SK-MEL-5 (cell line): ENCODE measurements at regions not wholly inside any gene's neighbourhood (a gene's known extent, or its start where the extent isn't known, plus 50 kb on each side); places are given as distances from the start of the nearest gene placed in this dataset.
"Not testable (repeated sequence)": the region's sequence is repeated elsewhere in the genome, so short reads cannot be mapped to it uniquely, and the experiment has no call there.

ENCODE experiments used
- DNase-seq: peaks from one replicate; pipeline ENCODE4 v3.0.0-alpha.2; 2016; ENCODE audit warnings: low read depth, low spot score
- in situ Hi-C: cut with HindIII; loops from 2 replicates; pipeline ENCODE4 v1.10.0; 2016; ENCODE audit warnings: low sequenced_read_pairs, high pct_unique_total_duplicates, low pct_unique_long_range_greater_than_20kb

- DNase-seq = no peak
- in situ Hi-C loops = no loop called here
Measured at GRCh38 chr11:121863126-121863525, 252.9 kb downstream of the BLID start.

- DNase-seq, in situ Hi-C loops: not testable (repeated sequence)
Measured at GRCh38 chr11:121855138-121855537, 260.9 kb downstream of the BLID start.

DNA sequence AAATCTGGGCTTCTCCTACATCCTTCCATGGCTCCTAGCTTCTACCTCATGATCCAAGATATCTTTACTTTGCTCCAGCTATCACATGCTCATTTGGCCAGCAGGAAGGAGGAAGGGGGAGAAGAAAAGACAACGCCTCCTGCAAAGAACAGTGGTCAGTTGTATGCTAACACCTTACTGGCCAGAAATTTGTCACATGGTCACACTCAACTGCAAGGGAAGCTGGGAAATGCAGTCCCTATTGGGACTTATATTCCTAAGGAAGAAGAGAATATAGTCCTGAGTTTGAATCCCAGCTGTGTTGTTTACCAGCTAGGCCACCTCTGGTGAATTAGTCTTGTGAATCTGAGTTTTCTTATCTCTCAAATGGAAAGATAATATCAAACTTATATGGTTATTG lies 272.0 kb downstream of the BLID start:
- in situ Hi-C loops = no loop called here
- DNase-seq = peak; percentile 13

DNA sequence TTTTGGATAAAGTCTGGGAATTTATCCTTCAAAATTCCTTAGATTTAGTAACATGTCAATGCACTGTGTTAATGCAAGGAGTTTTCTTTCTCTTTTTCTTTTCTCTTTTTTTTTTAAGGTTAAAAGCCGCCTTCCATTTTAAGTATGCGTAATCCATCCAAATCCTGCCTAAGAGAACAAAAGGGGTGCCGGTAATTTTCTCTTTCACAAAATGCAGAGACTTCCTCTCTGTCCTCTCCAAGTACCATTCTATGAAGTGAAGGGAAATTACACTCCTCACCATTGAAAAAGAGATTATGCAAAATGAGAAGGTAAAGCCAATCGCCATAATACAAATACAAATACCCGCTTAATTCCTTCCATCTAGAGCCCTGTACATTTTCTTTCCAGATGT lies 273.8 kb downstream of the BLID start:
- no peak for DNase-seq
- in situ Hi-C loops = no loop called here

- in situ Hi-C loops = no loop called here
- DNase-seq = peak; percentile 46
Measured at GRCh38 chr11:121841487-121842191, 274.4 kb downstream of the BLID start.

DNA sequence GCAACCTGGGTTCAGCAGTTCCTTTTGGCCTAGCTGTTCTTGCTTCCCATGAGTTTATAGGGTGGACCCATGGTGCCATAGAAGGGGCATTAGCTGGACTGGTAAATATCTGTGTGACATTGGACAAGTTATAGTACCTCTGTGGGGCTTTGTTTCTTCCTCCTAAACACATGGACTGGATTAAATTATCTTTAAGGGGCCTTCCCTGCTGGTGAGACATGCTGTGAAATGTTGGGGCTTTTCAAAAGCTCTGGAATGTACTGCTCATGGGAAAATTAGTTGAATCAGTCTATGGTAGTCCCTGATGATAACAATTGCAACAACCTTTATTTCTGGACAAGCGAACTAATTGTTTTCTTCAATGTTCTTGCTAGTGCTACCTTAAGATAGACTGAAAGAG lies 276.2 kb downstream of the BLID start:
- no peak for DNase-seq
- in situ Hi-C loops = no loop called here

- in situ Hi-C loops = no loop called here
- DNase-seq = no peak
Measured at GRCh38 chr11:121838571-121838970, 277.4 kb downstream of the BLID start.

GRCh38 chr11:121833970-121834369 lies 282.0 kb downstream of the BLID start:
- DNase-seq = no peak
- in situ Hi-C loops = no loop called here

- peak; percentile 20 for DNase-seq
- in situ Hi-C loops = no loop called here
Measured at GRCh38 chr11:121829159-121829643, 286.8 kb downstream of the BLID start.

- in situ Hi-C loops = no loop called here
- no peak for DNase-seq
Measured at GRCh38 chr11:121814962-121815361, 301.1 kb downstream of the BLID start.

DNA sequence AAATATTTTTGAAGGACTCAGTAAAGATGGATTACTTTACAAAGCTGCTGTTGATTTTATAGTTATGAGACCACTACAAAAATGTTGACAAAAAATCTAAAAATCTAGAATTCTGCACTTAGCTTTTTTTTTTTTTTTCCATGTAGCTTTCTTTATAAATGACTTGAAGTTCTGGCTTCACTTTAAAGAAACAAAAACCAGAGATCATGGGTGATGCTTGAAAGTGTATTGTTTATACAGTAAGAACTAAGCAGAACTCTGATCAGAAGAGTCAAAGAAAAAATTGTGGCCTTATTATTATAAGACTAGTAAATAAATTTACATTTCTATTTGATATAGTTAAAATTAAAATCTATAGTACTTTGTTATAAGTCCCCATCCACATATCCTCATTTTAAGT lies 301.7 kb downstream of the BLID start:
- no peak for DNase-seq
- in situ Hi-C loops = no loop called here

GRCh38 chr11:121810291-121810690 lies 305.7 kb downstream of the BLID start:
- DNase-seq = no peak
- in situ Hi-C loops = no loop called here

- no peak for DNase-seq
- in situ Hi-C loops = no loop called here
Measured at GRCh38 chr11:121808096-121808495, 307.9 kb downstream of the BLID start.

GRCh38 chr11:121807051-121807450 lies 309.0 kb downstream of the BLID start:
- in situ Hi-C loops = no loop called here
- DNase-seq = no peak

DNA sequence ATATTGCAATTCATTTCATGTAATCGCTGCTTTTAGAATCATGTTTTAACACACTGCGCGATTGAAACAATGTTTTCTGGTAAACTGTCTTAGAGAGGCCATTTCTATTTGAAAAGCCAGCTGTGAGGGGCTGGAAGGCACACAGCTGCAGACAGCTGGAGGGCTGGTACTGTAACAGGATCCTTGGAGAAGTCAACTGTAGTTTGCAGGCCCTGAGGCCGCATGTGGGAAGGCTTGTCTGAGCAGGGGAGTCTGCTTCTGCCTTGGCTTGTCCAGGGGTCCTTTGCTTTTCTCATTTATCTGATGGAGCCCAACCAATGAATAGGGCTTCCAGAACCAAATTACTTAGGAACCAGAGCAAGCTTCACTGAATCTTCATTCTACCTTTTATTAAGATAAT lies 313.5 kb downstream of the BLID start:
- DNase-seq = no peak
- in situ Hi-C loops = no loop called here

DNA sequence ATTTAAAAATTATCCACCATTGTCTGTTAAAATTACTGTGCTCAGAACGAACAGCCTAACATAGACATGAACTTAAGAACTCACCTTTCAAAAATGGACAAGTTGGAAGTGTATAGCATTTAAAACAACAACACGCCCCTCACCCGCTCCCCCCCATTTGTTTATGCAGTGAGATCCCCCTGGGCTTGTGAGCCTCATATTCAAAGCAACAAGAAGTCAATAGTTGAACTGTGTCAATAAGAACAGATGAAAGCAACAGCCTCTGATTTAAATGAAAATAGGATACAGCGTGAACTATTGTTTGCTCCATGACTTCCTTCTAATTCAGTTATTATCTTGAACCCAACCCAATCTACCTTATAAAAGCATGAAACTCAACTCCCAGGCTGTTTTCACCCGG lies 314.2 kb downstream of the BLID start:
- in situ Hi-C loops = no loop called here
- no peak for DNase-seq

- in situ Hi-C loops = no loop called here
- no peak for DNase-seq
Measured at GRCh38 chr11:121801394-121801748, 314.6 kb downstream of the BLID start.

DNA sequence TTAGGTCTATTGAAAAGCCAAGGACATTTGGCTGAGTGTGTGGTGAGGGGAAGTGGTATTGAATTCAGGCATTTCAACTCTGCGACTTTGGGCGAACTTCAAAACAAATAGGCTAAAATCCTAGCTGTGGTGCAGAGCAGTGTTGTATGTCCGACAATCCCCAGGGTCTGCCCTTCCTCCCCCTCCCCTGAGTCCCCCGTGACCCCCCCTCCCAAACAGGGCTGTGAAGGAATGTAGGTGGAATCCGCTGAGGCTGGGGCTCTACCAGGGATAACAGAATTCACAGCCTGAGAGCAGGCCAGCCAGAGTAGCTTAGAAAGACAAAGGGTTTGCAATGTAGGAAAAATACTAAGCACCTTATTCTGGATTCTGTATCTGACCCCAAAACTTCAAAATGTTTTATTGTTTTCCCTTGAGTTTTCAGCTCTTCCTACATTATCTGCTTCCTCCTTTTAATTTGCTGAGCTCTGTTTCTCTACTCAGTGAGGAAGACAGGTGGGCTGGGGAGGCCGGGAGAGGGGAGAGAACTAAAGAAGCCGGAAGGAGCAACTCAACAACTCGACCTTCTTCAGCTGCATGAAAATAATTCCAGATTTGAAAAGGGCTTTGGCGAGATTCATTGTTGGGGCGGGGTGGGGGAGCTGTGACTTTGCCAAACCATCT lies 315.2 kb downstream of the BLID start:
- in situ Hi-C loops = no loop called here
- DNase-seq = no peak

DNA sequence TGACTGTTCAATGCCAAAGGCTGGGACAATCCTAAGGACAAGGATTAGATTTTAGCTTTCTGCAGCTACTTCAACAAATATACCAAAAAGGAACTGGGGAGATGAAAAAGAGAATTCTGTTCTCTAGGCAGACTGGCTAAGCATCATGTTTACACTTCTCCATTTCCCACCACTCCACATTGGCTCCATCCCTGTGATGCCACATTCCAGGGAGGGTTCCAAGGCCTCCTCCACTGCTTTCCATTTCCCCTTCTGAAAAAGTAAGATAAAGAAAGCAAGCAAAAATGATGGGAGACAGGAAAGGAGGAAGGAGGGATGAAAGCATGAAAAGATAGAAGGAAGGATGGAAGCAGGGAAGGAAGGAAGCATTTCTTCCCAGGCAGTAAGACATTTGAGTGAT lies 315.8 kb downstream of the BLID start:
- in situ Hi-C loops = no loop called here
- no peak for DNase-seq
